ENCODE measurements at regions not wholly inside any gene's neighbourhood (a gene's known extent, or its start where the extent isn't known, plus 50 kb on each side); places are given as distances from the start of the nearest gene placed in this dataset.

GRCh38 chr10:113267619-113268562, 285.0 kb upstream of the HABP2 start:
- intact Hi-C loops (cut with DNase I, micrococcal nuclease) = no loop called here
- Mint-ChIP-seq H3K4me1 (ENCODE audit: low read depth) (no peaks in the 10 kb centered on the region), H3K27me3 (peaks cover 18% of the 10 kb centered on the region), H3K36me3 (ENCODE audit: low read depth) (no peaks in the 10 kb centered on the region), H3K4me3 (no peak overlapping the region), H3K27ac (no peak overlapping the region), H3K9me3 (no peaks in the 10 kb centered on the region)
- Histone ChIP-seq H3K4me1 (ENCODE audit: insufficient read depth, low read length) (no peaks in the 10 kb centered on the region), H3K27me3 (ENCODE audit: control insufficient read depth in 1 of 2, insufficient read depth in 2 of 2, low read length in 2 of 2) (peaks cover 0 to 2% of the 10 kb centered on the region in 2 experiments), H3K36me3 (ENCODE audit: insufficient read depth, low read length) (no peaks in the 10 kb centered on the region), H3K9me3 (ENCODE audit: control insufficient read depth in 1 of 2, insufficient read depth in 1 of 2, low read length in 2 of 2) (no peaks in the 10 kb centered on the region), H3K4me3 (ENCODE audit: low read length) (no peak overlapping the region), H3K27ac (ENCODE audit: low read depth in 1 of 2, low read length in 2 of 2) (no peak overlapping the region)
- DNase-seq (peak in 2 of 14 experiments; percentile 36 to 59), ATAC-seq (ENCODE audit: poor library complexity) (no peak)
- ChIA-PET CTCF (no interaction called here), POLR2A (no interaction called here)
- TF ChIP-seq CTCF (IDR thresholded peaks at IDR 0.05) = no peak

GRCh38 chr10:113269333-113269732, 283.5 kb upstream of the HABP2 start:
- peaks cover 7% of the 10 kb centered on the region for H3K27me3 Mint-ChIP-seq

GRCh38 chr10:113272511-113272910, 280.3 kb upstream of the HABP2 start:
- H3K4me3 Mint-ChIP-seq = no peak overlapping the region
- H3K27ac Mint-ChIP-seq = no peak overlapping the region
- H3K4me1 Mint-ChIP-seq (ENCODE audit: low read depth) = no peaks in the 10 kb centered on the region
- H3K9me3 ChIP-seq (ENCODE audit: control insufficient read depth in 1 of 2, insufficient read depth in 1 of 2, low read length in 2 of 2) = peaks cover 0 to 15% of the 10 kb centered on the region in 2 experiments
- CTCF ChIA-PET = no interaction called here
- POLR2A ChIA-PET = no interaction called here
- ATAC-seq (ENCODE audit: poor library complexity) = no peak
- no peaks in the 10 kb centered on the region for H3K4me1 ChIP-seq (ENCODE audit: insufficient read depth, low read length)
- intact Hi-C loops (cut with DNase I, micrococcal nuclease) = no loop called here
- H3K36me3 ChIP-seq (ENCODE audit: insufficient read depth, low read length) = no peaks in the 10 kb centered on the region
- H3K27ac ChIP-seq (ENCODE audit: low read depth in 1 of 2, low read length in 2 of 2) = no peak overlapping the region
- peaks cover 5% of the 10 kb centered on the region for H3K27me3 Mint-ChIP-seq
- no peak for DNase-seq
- TF ChIP-seq CTCF (IDR thresholded peaks at IDR 0.05) = no peak
- H3K4me3 ChIP-seq (ENCODE audit: low read length) = no peak overlapping the region
- no peaks in the 10 kb centered on the region for H3K27me3 ChIP-seq (ENCODE audit: control insufficient read depth in 1 of 2, insufficient read depth in 2 of 2, low read length in 2 of 2)
- no peaks in the 10 kb centered on the region for H3K36me3 Mint-ChIP-seq (ENCODE audit: low read depth)
- peaks cover 8% of the 10 kb centered on the region for H3K9me3 Mint-ChIP-seq

More at GRCh38 chr10:113269333-113269732, 283.5 kb upstream of the HABP2 start:
- TF ChIP-seq CTCF (IDR thresholded peaks at IDR 0.05) = no peak
- intact Hi-C loops (cut with DNase I, micrococcal nuclease) = no loop called here
- H3K4me3 Mint-ChIP-seq = no peak overlapping the region
- Histone ChIP-seq H3K27ac (ENCODE audit: low read depth in 1 of 2, low read length in 2 of 2) (no peak overlapping the region), H3K36me3 (ENCODE audit: insufficient read depth, low read length) (no peaks in the 10 kb centered on the region), H3K9me3 (ENCODE audit: control insufficient read depth in 1 of 2, insufficient read depth in 1 of 2, low read length in 2 of 2) (peaks cover 0 to 11% of the 10 kb centered on the region in 2 experiments), H3K4me1 (ENCODE audit: insufficient read depth, low read length) (no peaks in the 10 kb centered on the region), H3K27me3 (ENCODE audit: control insufficient read depth in 1 of 2, insufficient read depth in 2 of 2, low read length in 2 of 2) (peaks cover 0 to under 1% of the 10 kb centered on the region in 2 experiments), H3K4me3 (ENCODE audit: low read length) (no peak overlapping the region)
- H3K36me3 Mint-ChIP-seq (ENCODE audit: low read depth) = no peaks in the 10 kb centered on the region
- no peak for ATAC-seq (ENCODE audit: poor library complexity)
- ChIA-PET POLR2A (no interaction called here), CTCF (no interaction called here)
- H3K4me1 Mint-ChIP-seq (ENCODE audit: low read depth) = no peaks in the 10 kb centered on the region
- H3K9me3 Mint-ChIP-seq = no peaks in the 10 kb centered on the region
- DNase-seq = no peak
- H3K27ac Mint-ChIP-seq = no peak overlapping the region

Data from CD4-positive, alpha-beta T cell (primary cell).